ENCODE measurements at regions not wholly inside any gene's neighbourhood (a gene's known extent, or its start where the extent isn't known, plus 50 kb on each side); places are given as distances from the start of the nearest gene placed in this dataset.

DNA sequence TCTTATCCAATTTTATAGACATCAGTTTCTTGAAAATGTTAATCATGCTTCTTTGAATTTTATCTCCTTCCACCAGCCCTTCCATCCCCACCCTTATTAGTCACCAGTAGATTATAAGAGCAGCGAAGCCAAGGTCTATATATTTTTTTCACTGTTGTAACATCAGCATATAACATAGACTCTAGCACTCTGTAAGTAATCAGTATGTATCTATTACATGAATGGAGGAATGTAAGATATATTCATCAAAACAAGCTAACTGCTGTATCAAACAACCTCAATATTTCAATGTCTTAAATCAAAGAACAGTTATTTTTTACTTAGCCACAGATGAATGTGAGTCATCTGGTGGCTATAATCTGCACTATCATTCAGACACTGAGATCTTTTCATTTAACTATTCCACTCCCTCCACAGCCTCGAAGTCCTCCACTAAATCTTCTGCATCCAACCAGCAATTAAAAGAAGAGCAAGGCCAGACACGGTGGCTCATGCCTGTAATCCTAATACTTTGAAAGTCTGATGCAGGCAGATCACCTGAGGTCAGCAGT, 178.9 kb downstream of the CENPC start:
- H3K36me3 ChIP-seq (ENCODE audit: control insufficient read depth in 2 of 2, extremely low read depth in 1 of 2, insufficient read depth in 2 of 2, low read length in 2 of 2): no peaks in the 10 kb centered on the region
- DNase-seq (ENCODE audit: low read depth, low spot score) (no peak), FAIRE-seq (no peak)
- H3K27me3 ChIP-seq (ENCODE audit: control insufficient read depth in 2 of 2, insufficient read depth in 2 of 2, low read length in 2 of 2): no peaks in the 10 kb centered on the region
- ChIA-PET CTCF (no interaction called here), POLR2A (no interaction called here)
- no peaks in the 10 kb centered on the region for H3K9me1 ChIP-seq (replicated peaks; ENCODE audit: control insufficient read depth, extremely low read depth, insufficient read depth, low read length)
- no peaks in the 10 kb centered on the region for H3K79me2 ChIP-seq (ENCODE audit: control insufficient read depth, insufficient read depth, low read length)
- H3K27ac ChIP-seq (ENCODE audit: insufficient read depth, low read depth, low read length): no peak overlapping the region
- H3K4me3 ChIP-seq (replicated peaks in 1 of 3; ENCODE audit: insufficient read depth in 1 of 3, low read depth in 1 of 3, low read length in 3 of 3): no peak overlapping the region
- no peak overlapping the region for H3K4me2 ChIP-seq (ENCODE audit: insufficient read depth, low read length)
- no peaks in the 10 kb centered on the region for H3K9me3 ChIP-seq (replicated peaks; ENCODE audit: control insufficient read depth, insufficient read depth, low read length)
- BruUV-seq (replicated peaks): no TSS peak
- intact Hi-C loops (cut with micrococcal nuclease) (no loop called here), dilution Hi-C loops (cut with MboI; ENCODE audit: extremely low pct_ligation_motif_present, low sequenced_read_pairs) (no loop called here)
- H4K20me1 ChIP-seq (replicated peaks; ENCODE audit: control insufficient read depth, extremely low read depth, insufficient read depth, low read length): no peaks in the 10 kb centered on the region
- H3K4me1 ChIP-seq (ENCODE audit: control insufficient read depth, extremely low read depth, insufficient read depth, low read length): no peaks in the 10 kb centered on the region
- TF ChIP-seq GATA2 (IDR thresholded peaks at IDR 0.05; ENCODE audit: insufficient read depth, insufficient read length, low read depth, low read length): no peak
- TF ChIP-seq, protein P1, sequence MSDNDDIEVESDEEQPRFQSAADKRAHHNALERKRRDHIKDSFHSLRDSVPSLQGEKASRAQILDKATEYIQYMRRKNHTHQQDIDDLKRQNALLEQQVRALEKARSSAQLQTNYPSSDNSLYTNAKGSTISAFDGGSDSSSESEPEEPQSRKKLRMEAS (IDR thresholded peaks at IDR 0.05; ENCODE audit: insufficient read depth, insufficient read length): no peak
- TF ChIP-seq, protein P2, sequence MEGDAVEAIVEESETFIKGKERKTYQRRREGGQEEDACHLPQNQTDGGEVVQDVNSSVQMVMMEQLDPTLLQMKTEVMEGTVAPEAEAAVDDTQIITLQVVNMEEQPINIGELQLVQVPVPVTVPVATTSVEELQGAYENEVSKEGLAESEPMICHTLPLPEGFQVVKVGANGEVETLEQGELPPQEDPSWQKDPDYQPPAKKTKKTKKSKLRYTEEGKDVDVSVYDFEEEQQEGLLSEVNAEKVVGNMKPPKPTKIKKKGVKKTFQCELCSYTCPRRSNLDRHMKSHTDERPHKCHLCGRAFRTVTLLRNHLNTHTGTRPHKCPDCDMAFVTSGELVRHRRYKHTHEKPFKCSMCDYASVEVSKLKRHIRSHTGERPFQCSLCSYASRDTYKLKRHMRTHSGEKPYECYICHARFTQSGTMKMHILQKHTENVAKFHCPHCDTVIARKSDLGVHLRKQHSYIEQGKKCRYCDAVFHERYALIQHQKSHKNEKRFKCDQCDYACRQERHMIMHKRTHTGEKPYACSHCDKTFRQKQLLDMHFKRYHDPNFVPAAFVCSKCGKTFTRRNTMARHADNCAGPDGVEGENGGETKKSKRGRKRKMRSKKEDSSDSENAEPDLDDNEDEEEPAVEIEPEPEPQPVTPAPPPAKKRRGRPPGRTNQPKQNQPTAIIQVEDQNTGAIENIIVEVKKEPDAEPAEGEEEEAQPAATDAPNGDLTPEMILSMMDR (IDR thresholded peaks at IDR 0.05; ENCODE audit: extremely low read depth in 1 of 2, insufficient read depth in 1 of 2, low read depth in 1 of 2, low read length in 2 of 2): no peak
- TF ChIP-seq FOS (IDR thresholded peaks at IDR 0.05; ENCODE audit: borderline replicate concordance, insufficient read depth, low read length): no peak
- TF ChIP-seq POLR2AphosphoS5 (IDR thresholded peaks at IDR 0.05; ENCODE audit: insufficient read depth, low read depth, low read length): no peak
- TF ChIP-seq JUN (IDR thresholded peaks at IDR 0.05; ENCODE audit: borderline replicate concordance, insufficient read depth, insufficient read length, low read depth): no peak
- no peak for TF ChIP-seq EZH2 (IDR thresholded peaks at IDR 0.05; ENCODE audit: borderline replicate concordance, low read depth, low read length, severe bottlenecking)
- TF ChIP-seq MYC (IDR thresholded peaks at IDR 0.05; ENCODE audit: low read depth, low read length): no peak
- TF ChIP-seq POLR2A (IDR thresholded peaks at IDR 0.05; ENCODE audit: low read depth, low read length): no peak
- no peak overlapping the region for H3K9ac ChIP-seq (replicated peaks; ENCODE audit: extremely low read depth, insufficient read depth, low read length)
- no peak overlapping the region for H2AFZ ChIP-seq (ENCODE audit: low read depth, low read length)

Data from endothelial cell of umbilical vein (primary cell).